ENCODE measurements at regions not wholly inside any gene's neighbourhood (a gene's known extent, or its start where the extent isn't known, plus 50 kb on each side); places are given as distances from the start of the nearest gene placed in this dataset.

- TF ChIP-seq, protein P1, sequence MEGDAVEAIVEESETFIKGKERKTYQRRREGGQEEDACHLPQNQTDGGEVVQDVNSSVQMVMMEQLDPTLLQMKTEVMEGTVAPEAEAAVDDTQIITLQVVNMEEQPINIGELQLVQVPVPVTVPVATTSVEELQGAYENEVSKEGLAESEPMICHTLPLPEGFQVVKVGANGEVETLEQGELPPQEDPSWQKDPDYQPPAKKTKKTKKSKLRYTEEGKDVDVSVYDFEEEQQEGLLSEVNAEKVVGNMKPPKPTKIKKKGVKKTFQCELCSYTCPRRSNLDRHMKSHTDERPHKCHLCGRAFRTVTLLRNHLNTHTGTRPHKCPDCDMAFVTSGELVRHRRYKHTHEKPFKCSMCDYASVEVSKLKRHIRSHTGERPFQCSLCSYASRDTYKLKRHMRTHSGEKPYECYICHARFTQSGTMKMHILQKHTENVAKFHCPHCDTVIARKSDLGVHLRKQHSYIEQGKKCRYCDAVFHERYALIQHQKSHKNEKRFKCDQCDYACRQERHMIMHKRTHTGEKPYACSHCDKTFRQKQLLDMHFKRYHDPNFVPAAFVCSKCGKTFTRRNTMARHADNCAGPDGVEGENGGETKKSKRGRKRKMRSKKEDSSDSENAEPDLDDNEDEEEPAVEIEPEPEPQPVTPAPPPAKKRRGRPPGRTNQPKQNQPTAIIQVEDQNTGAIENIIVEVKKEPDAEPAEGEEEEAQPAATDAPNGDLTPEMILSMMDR (IDR thresholded peaks at IDR 0.05; ENCODE audit: low read depth, low read length): no peak
- TF ChIP-seq EZH2phosphoT487 (IDR thresholded peaks at IDR 0.05; ENCODE audit: low read depth): no peak
Measured at GRCh38 chr21:25466470-25466869, 140.8 kb downstream of the MRPL39 start.

Measured in OCI-LY3 (cell line).